HG02852 (cell line): ENCODE measurements at regions not wholly inside any gene's neighbourhood (a gene's known extent, or its start where the extent isn't known, plus 50 kb on each side); places are given as distances from the start of the nearest gene placed in this dataset.
"Not testable (repeated sequence)": the region's sequence is repeated elsewhere in the genome, so short reads cannot be mapped to it uniquely, and the experiment has no call there.

Source experiments
- ATAC-seq: cut with Tn5 transposase; IDR thresholded peaks from one replicate; pipeline ENCODE4 v1.9.1; 2021; ENCODE audit warnings: mild to moderate bottlenecking, moderate library complexity; ENCODE audit not compliant: unreplicated experiment

DNA sequence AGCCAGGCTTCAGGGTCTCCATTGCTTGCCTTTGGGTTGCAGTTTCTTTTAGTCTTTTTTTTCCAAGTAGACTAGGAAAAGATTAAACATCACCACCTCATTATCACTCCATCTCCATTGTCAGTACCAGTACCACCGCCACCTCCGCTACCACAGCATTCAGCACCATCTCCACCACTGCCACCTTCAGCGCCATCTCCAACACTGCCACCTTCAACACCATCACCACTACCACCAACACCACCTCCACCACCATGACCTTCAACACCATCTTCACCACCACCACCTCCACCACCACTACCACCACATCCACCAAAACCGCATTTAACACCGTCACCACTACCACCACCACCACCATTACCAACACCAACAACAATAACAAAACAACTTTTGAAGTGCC, 141.5 kb upstream of the MPHOSPH6 start:
- ATAC-seq = no peak

GRCh38 chr16:82302042-82302727, 132.2 kb upstream of the MPHOSPH6 start:
- no peak for ATAC-seq

GRCh38 chr16:82301146-82301755, 131.2 kb upstream of the MPHOSPH6 start:
- ATAC-seq = no peak

GRCh38 chr16:82300374-82300951, 130.4 kb upstream of the MPHOSPH6 start:
- no peak for ATAC-seq

- no peak for ATAC-seq
These were observed 128.4 kb upstream of the MPHOSPH6 start for GRCh38 chr16:82298472-82298871.

GRCh38 chr16:82295290-82296201, 125.5 kb upstream of the MPHOSPH6 start:
- no peak for ATAC-seq

GRCh38 chr16:82293671-82294070, 123.6 kb upstream of the MPHOSPH6 start:
- ATAC-seq = no peak

DNA sequence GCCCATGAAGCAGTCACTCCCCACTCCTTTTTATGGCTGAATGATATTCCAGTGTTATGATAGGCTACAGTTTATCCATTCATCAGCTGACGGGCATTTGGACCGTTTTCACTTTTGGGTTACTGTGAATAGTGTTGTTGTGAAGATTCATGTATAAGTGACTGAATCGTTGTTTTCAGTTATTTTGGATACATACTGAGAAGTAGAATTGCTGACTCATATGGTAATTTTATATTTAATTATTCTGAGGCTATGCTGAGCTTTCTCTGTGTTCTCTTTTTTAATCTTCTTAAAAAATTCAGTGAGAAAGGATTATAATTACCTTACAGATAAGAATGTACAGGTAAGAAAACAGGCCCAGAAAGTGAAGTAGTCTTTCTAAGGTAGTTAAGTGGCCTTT, 117.9 kb upstream of the MPHOSPH6 start:
- no peak for ATAC-seq

- ATAC-seq = no peak
These were observed 112.6 kb upstream of the MPHOSPH6 start for GRCh38 chr16:82282662-82283061.

GRCh38 chr16:82281544-82281943, 111.5 kb upstream of the MPHOSPH6 start:
- ATAC-seq = no peak

DNA sequence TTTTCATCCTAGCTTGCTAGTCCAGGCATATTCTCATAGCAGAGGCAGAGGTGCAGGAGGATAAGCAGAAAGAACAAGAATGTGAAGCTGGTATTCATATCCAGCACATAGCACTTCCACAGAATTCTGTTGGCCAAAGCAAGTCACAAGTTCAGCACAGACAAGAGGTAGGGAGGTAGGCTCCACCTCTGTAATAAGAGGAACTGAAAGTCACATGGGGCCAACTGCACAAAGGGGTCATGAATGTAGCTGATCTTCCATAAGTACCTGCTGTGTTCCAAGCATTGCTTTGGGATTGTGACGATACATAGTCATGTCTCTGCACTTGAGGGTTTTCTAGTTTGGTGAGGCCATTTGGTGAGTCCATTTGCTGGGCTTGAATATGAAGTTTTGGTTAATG, 110.8 kb upstream of the MPHOSPH6 start:
- ATAC-seq = no peak

DNA sequence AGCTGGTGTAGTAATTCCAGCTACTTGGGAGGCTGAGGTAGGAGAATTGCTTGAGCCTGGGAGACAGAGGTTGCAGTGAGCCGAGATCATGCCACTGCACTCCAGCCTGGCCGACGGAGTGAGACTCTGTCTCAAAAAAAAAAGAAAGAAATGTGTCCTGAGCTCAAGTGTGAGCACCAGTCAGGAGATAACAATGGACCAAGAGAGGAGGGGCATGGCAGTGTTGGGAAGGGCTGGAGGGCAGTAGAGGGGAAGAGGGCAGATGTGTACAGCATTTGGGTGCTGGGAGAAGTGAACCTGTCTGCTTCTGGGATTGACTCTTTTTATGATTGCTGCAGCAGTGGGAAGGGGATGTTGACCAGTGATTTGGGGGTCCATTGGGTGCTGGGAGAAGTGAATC, 105.3 kb upstream of the MPHOSPH6 start:
- not testable (repeated sequence) for ATAC-seq

DNA sequence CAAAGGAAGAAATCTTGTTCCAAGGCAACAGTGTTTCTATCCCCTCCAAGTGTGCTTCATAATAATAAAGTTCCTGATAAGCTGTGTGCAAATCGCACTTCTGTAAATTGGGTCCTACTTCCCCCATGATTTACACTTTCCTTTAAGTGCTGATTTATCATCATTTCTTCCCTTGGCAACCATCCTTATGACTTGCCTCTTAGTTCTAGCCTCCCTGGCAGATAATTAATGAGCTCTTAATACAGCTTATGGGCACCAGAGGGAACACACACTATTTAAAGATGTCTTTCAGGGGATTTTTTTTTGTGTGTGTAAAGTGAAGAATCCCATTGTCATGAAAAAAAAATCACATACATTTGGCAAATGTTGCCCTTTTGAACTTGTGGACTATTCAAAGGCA, 101.6 kb upstream of the MPHOSPH6 start:
- ATAC-seq = no peak

DNA sequence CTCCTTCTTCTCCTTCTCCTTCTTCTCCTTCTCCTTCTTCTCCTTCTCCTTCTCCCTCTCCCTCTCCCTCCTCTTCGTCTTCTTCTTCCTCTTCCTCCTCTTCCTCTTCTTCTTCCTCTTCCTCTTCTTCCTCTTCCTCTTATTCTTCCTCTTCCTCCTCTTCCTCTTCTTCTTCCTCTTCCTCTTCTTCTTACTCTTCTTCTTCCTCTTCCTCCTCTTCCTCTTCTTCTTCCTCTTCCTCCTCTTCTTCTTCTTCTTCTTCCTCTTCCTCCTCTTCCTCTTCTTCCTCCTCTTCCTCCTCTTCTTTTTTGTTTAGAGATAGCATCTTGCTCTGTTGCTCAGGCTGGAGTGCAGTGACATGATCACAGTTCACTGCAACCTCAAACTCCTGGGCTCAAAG, 97.7 kb upstream of the MPHOSPH6 start:
- not testable (repeated sequence) for ATAC-seq

GRCh38 chr16:82265809-82266208, 95.8 kb upstream of the MPHOSPH6 start:
- ATAC-seq = no peak

GRCh38 chr16:82264756-82265155, 94.7 kb upstream of the MPHOSPH6 start:
- ATAC-seq = no peak

GRCh38 chr16:82263521-82264143, 93.6 kb upstream of the MPHOSPH6 start:
- ATAC-seq = peak; percentile 67

DNA sequence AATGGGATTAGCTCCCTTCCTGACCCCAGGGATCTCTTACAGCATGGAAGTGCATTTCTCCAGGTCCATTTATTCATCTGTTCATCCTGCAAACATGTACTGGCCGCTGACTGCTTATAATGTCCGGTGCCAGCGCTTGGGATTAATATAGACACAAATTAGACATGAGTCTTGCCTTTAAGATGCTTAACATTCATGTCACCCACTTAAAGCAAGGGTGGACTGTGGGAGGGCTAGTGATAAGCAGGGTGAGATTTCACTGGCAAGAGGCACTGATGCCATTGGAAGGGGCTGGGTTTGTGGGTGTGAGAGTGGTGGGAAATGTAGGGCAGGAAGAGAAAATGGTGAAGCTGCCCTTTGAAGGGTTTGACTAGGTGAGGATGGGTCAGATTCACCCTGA, 92.2 kb upstream of the MPHOSPH6 start:
- ATAC-seq = no peak

DNA sequence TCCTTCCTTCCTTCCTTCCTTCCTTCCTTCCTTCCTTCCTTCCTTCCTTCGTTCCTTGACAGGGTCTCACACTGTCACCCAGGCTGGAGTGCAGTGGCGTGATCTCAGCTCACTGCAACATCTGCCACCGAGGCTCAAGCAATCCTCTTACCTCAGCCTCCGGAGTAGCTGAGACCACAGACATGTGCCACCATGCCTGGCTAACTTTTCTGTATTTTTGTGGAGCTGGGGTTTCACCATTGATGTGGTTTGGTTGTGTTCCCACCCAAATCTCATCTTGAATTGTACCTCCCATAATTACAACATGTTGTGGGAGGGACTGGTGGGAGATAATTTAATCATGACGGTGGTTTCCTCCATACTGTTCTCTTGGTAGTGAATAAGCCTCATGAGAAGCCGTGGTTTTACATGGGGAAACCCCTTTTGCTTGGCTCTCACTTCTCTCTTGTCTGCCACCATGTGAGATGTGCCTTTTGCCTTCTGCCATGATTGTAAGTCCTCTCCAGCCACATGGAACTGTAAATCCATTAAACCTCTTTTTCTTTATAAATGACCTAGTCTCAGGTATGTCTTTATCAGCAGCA, 90.3 kb upstream of the MPHOSPH6 start:
- no peak for ATAC-seq

GRCh38 chr16:82259731-82260130, 89.7 kb upstream of the MPHOSPH6 start:
- no peak for ATAC-seq

GRCh38 chr16:82257990-82258389, 88.0 kb upstream of the MPHOSPH6 start:
- no peak for ATAC-seq
